HG02973 (cell line): ENCODE measurements at regions not wholly inside any gene's neighbourhood (a gene's known extent, or its start where the extent isn't known, plus 50 kb on each side); places are given as distances from the start of the nearest gene placed in this dataset.

ENCODE experiments used
- ATAC-seq: cut with Tn5 transposase; IDR thresholded peaks from one replicate; pipeline ENCODE4 v1.9.1; 2021; ENCODE audit warnings: moderate library complexity; ENCODE audit not compliant: unreplicated experiment

GRCh38 chr19:28943651-28944050 is 269.3 kb downstream of the UQCRFS1 start:
- no peak for ATAC-seq

- ATAC-seq = no peak
Measured at GRCh38 chr19:28941833-28942232, 271.1 kb downstream of the UQCRFS1 start.

GRCh38 chr19:28940751-28941500 is 272.0 kb downstream of the UQCRFS1 start:
- no peak for ATAC-seq

- ATAC-seq = no peak
Measured at GRCh38 chr19:28939236-28939635, 273.7 kb downstream of the UQCRFS1 start.

DNA sequence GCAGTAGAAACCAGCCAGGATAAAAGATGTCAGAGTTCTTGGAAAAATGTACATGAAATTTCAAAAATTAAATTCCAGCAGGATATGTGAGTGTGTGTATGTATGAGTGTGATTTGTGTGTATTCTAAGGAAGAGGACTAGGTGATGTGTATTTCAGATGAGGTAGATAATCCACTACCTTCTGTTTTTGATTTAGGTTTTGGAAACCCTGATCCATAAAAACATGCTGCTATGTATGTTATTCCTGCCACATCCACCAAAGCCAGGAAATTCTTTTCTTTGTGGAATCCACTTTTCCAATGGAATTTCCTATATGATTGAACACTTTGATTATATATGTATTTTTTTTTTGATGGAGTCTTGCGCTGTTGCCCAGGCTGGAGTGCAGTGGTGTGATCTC is 276.9 kb downstream of the UQCRFS1 start:
- ATAC-seq = no peak

- no peak for ATAC-seq
Measured at GRCh38 chr19:28934631-28935030, 278.3 kb downstream of the UQCRFS1 start.

DNA sequence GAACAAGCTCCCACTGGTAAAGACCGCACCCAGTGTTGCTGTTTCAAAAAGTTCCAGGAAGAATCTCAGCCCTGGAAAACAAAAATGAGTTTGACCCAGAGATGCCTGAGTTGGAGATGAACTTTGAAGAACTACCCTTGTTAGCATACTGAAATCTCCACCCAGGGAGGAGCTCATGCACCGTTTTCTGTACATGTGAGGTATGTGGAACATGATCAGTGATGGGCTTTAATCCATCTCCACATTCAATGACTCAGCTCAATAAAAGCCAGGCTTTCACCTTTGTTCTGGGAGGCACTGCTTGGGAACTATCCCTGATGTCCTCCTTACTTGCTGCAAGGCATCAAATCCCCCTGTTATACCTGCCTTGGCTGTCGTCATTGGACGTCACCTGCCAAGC is 279.9 kb downstream of the UQCRFS1 start:
- no peak for ATAC-seq

DNA sequence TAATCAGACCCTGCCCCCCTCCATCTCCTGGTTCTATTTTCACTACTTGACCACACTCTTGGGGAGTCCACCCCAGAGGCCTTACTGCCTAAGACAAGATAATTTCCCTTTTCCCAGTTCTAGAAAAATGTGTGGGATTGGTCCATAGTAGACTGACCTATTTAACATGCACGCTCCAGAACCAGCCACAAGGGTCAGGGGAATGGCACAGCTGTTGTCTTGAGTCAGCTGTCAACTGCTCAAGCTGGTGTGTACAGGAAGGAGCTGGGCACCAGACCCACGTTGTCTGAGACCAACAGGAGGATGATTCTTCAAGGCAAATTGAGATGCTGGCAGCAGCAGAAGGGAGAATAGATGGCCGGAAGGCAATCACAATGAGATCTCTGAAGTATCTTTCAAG is 280.5 kb downstream of the UQCRFS1 start:
- ATAC-seq = no peak

DNA sequence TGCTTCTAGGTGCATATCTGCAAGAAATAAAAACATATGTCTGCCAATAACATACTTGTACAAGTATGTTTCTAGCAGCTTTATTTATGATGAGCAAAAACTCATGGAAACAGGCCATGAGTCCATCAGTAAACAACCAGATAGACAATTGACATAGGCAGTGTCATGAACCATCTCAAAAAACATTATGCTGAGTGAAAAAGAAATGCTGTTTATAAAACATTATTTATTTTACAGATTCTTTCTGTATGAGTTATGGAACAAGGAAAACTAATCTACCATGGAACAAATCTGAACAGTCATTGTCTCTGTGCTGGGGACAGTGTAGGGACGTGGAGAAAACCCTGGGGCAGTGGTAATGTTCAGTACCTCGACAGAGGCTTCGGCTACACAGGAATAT is 283.9 kb downstream of the UQCRFS1 start:
- ATAC-seq = no peak

DNA sequence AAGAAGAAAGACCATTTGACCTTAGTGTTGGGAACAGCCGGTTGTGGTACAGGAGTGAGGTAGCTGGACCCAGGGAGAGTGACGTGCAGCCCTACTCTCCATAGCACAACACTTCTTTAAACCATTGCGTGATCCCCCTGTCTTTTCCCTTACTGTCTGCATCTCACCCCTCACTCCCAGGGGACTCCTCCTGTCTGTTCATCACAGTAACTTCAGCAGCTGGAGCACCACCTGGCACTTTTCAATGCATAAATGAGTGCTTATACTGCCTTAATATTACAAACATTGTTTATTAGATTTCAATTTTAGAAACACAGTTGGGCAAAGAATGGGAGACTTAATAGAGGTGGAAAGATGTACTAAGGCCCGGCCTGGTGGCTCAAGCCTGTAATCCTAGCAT is 285.5 kb downstream of the UQCRFS1 start:
- ATAC-seq = no peak

GRCh38 chr19:28920269-28921066 is 292.5 kb downstream of the UQCRFS1 start:
- ATAC-seq = no peak

- ATAC-seq = no peak
Measured at GRCh38 chr19:28917621-28918020, 295.3 kb downstream of the UQCRFS1 start.

GRCh38 chr19:28915737-28916460 is 297.1 kb downstream of the UQCRFS1 start:
- ATAC-seq = no peak

- no peak for ATAC-seq
Measured at GRCh38 chr19:28915202-28915601, 297.7 kb downstream of the UQCRFS1 start.

DNA sequence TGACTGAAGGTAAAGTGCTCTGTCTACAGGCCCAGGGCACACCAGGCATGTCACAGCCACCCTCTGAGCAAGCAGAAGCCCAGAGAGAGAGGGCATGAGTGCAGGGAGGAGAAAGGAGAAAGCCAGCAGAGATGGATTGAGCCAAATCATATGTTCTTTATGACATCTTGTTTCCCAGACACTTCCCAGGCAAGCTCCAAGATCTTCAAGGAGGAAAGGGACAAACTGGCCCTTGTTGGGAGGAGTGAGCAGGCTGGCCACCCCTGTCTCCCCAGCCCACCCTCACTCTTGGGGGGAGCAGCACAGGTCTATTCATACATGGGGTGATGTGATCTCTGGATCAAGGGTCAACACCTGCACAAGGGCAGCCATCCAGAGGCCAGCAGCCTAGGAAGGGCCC is 298.8 kb downstream of the UQCRFS1 start:
- ATAC-seq = no peak

DNA sequence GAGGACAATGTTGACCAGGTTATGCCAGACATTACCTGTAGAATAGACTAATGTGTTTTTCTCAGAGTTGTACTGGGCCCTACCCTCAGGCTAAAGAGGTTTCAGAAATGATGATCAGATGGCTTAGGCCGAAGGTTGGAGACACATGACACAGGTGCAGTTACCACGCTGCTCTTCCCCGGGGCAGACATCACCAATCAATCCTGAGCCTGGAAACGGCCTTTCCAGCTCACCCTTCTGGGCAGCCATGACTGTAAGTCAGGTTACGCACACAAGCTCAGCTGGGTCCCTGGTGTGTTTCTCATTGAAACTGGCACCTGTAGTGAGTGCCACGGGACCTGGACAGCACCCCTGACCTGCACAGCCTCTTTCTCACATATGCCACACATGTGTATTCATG is 299.3 kb downstream of the UQCRFS1 start:
- no peak for ATAC-seq

DNA sequence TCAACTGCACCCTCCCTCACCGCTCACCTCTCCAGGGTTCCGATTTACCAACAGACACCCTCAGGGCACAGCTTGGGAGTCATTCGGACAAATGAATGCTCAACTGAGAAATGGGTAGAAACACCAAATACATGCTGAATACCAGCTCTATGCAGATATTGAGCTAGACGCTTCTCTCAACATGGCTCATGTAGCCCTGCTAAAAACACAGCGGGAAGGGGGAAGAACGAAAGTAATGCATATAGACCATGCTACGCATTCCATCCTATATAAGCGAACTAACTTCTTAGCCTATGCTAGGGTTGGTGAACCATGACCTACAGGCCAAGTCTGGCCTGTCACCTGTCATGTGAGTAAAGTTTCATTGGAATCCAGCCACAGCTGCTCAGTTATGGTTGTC is 304.0 kb downstream of the UQCRFS1 start:
- no peak for ATAC-seq

DNA sequence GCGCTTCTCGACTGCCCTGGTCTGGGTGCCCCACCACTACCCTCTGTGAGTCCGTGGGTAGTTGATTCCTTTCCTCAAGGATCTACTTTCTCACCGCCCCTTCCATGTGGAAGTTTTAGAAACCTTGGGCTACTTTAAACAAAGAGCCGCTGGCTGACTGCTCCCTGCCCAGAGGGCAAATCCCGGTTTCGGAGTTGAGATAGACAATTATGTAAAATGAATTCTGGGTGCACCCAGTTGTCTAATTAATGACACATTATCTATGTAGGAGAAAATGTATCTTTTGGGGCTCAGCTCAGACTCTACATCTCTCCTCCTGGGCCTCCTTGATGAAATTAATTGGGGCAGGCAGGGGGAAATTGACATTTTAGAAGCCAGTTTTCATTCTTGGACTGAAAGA is 305.4 kb downstream of the UQCRFS1 start:
- ATAC-seq = no peak

DNA sequence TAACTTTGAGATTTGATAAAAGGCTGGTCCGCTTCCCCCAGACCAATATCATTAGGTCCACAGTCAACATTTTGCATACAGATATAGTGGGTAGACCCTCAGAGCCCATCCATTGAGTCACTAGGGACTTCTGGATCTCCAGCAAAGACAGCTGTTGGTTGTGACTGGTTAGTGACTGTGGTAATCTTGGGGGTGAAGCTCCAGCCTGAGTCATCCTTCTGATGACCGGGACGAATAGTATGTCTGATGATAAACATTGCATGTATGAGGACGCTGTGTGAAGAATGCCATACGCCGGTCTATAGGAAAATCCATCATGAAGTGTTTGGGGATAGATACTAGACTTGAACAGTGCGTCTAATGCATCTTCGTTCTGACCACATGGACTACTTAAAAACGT is 307.0 kb downstream of the UQCRFS1 start:
- ATAC-seq = no peak

- ATAC-seq = no peak
Measured at GRCh38 chr19:28899703-28900102, 313.2 kb downstream of the UQCRFS1 start.

- no peak for ATAC-seq
Measured at GRCh38 chr19:28898249-28898648, 314.7 kb downstream of the UQCRFS1 start.
